HepG2 (cell line): ENCODE measurements at regions not wholly inside any gene's neighbourhood (a gene's known extent, or its start where the extent isn't known, plus 50 kb on each side); places are given as distances from the start of the nearest gene placed in this dataset.

Experiments
- ATAC-seq: fragments of 200-7000 bp; cut with Tn5 transposase; 3 replicates; pipeline ENCODE4 v1.9.1; 2020; ENCODE audit warnings: mild to moderate bottlenecking, moderate library complexity
- BruUV-seq: library from RNA; stranded (reverse); fragments of 400-500 nt; replicated peaks from 2 replicates; lab custom pipeline; 2021; lab: Mats Ljungman, UMichigan
- CTCF ChIA-PET: fragments of 300-600 bp; formaldehyde crosslinking; extraction: SDS; loops from one replicate; lab custom pipeline; 2021; ENCODE audit warnings: low total read pairs, inconsistent platforms, low intra/inter-chr PET ratio; lab: Yijun Ruan, JAX
- POLR2A ChIA-PET: fragments of 350-600 bp; sonication (Branson Sonifier 250); formaldehyde crosslinking; loops from one replicate; lab custom pipeline; 2020; ENCODE audit warnings: antibody characterized with exemption, inconsistent platforms; lab: Yijun Ruan, JAX
- DNase-seq: peaks from one replicate; pipeline ENCODE4 v3.0.0-alpha.2; 2015; ENCODE audit warnings: low spot score
- FAIRE-seq: peaks from 3 replicates; lab custom pipeline; 2011; peaks lifted over from hg19 to GRCh38; lab: Jason Lieb, UNC
- H2AFZ ChIP-seq: one replicate; pipeline ENCODE4 v1.6.1; 2011; ENCODE audit warnings: low read length, inconsistent platforms
- H3K27ac ChIP-seq: fragments of 300-600 bp; 3 replicates; pipeline ENCODE4 v1.8.0; 2011; ENCODE audit warnings: mixed run types, mild to moderate bottlenecking, mixed read lengths, low read length, inconsistent platforms; ENCODE audit not compliant: insufficient read depth; ENCODE audit errors: extremely low read length
- H3K27me3 ChIP-seq, 2 experiments: fragments of 200-600 bp in 1 of 2; 2 replicates in 1 of 2; 3 replicates in 1 of 2; pipeline versions ENCODE4 v1.6.0 to v1.8.0; 2011; ENCODE audit warnings: low read length in 2 of 2, mild to moderate bottlenecking in 2 of 2, moderate library complexity in 2 of 2, inconsistent platforms in 1 of 2; ENCODE audit not compliant: insufficient read depth in 2 of 2, control insufficient read depth in 1 of 2
- H3K36me3 ChIP-seq, 2 experiments: fragments of 200-600 bp in 1 of 2; replicated peaks in 1 of 2; 2 replicates in 1 of 2; 3 replicates in 1 of 2; pipeline versions ENCODE4 v1.5.1 to v1.8.0; 2011; ENCODE audit warnings: low read length in 2 of 2, inconsistent platforms in 1 of 2; ENCODE audit not compliant: insufficient read depth in 2 of 2, control insufficient read depth in 1 of 2
- H3K4me1 ChIP-seq: 2 replicates; pipeline ENCODE4 v1.5.1; 2012; ENCODE audit warnings: low read length, inconsistent platforms; ENCODE audit not compliant: insufficient read depth
- H3K4me2 ChIP-seq: 2 replicates; pipeline ENCODE4 v1.6.0; 2011; ENCODE audit warnings: low read depth, low read length, inconsistent platforms
- H3K4me3 ChIP-seq, 3 experiments: fragments of 200-600 bp in 1 of 3; sonication (generic), shearing (Covaris generic) in 1 of 3; replicated peaks in 1 of 3; 2 replicates each; pipeline ENCODE4 v1.5.1; 2011 to 2016; ENCODE audit warnings: low read length in 3 of 3, inconsistent platforms in 2 of 3, low read depth in 2 of 3, mild to moderate bottlenecking in 2 of 3, control low read depth in 1 of 3, mixed read lengths in 1 of 3; ENCODE audit not compliant: insufficient read depth in 1 of 3
- H3K79me2 ChIP-seq: one replicate; pipeline ENCODE4 v1.6.1; 2011; ENCODE audit warnings: low read length, inconsistent platforms; ENCODE audit not compliant: insufficient read depth
- H3K9ac ChIP-seq: 2 replicates; pipeline ENCODE4 v1.6.0; 2011; ENCODE audit warnings: mild to moderate bottlenecking, low read depth, low read length, inconsistent platforms; ENCODE audit not compliant: insufficient read depth
- H3K9me3 ChIP-seq: 2 replicates; pipeline ENCODE4 v1.5.1; 2012; ENCODE audit warnings: mild to moderate bottlenecking, low read length
- H4K20me1 ChIP-seq: 2 replicates; pipeline ENCODE4 v1.6.0; 2011; ENCODE audit warnings: inconsistent platforms, mild to moderate bottlenecking, low read length, moderate library complexity; ENCODE audit not compliant: insufficient read depth
- E2F5 ChIP-seq: sonication (generic); formaldehyde crosslinking; conservative IDR thresholded peaks from 2 replicates; pipeline ENCODE4 v1.4.0; 2020; ENCODE audit warnings: missing genetic modification reagents
- KDM1A ChIP-seq: IDR thresholded peaks from 2 replicates; pipeline ENCODE4 v1.6.1; 2016; ENCODE audit warnings: missing compliant biosample characterization
- KLF12 ChIP-seq: sonication (generic); formaldehyde crosslinking; IDR thresholded peaks from 2 replicates; pipeline ENCODE4 v1.4.0; 2020; ENCODE audit warnings: missing genetic modification reagents, borderline replicate concordance
- MXD4 ChIP-seq: IDR thresholded peaks from 2 replicates; pipeline ENCODE4 v1.6.1; 2016; ENCODE audit warnings: mild to moderate bottlenecking, missing biosample characterization, missing genetic modification reagents
- SRSF4 ChIP-seq: fragments of 200-400 bp; formaldehyde crosslinking; IDR thresholded peaks from one replicate; pipeline ENCODE4 v1.6.1; 2018; ENCODE audit warnings: mild to moderate bottlenecking, low read depth, low read length, moderate library complexity; ENCODE audit not compliant: poor library complexity, severe bottlenecking
- TBX3 ChIP-seq: fragments of 450-650 bp; IDR thresholded peaks from 2 replicates; pipeline ENCODE4 v1.6.1; 2017; ENCODE audit warnings: antibody characterized with exemption, mild to moderate bottlenecking, inconsistent platforms, borderline replicate concordance
- ZNF142 ChIP-seq: sonication (generic); formaldehyde crosslinking; IDR thresholded peaks from 2 replicates; pipeline ENCODE4 v1.4.0; 2020; ENCODE audit warnings: missing genetic modification reagents
- ZNF607 ChIP-seq: sonication (generic); formaldehyde crosslinking; IDR thresholded peaks from 2 replicates; pipeline ENCODE4 v1.5.1; 2020; ENCODE audit warnings: missing genetic modification reagents, mild to moderate bottlenecking, borderline replicate concordance
- ZNF691 ChIP-seq: sonication (generic); formaldehyde crosslinking; IDR thresholded peaks from 2 replicates; pipeline ENCODE4 v1.4.0; 2020; ENCODE audit warnings: missing genetic modification reagents, low read depth, mild to moderate bottlenecking, borderline replicate concordance
- WGBS: methylation state at CpG from one replicate; pipeline ENCODE4 v1.1.6; 2017; ENCODE audit warnings: low lambda C conversion rate; 5-methylcytosine and 5-hydroxymethylcytosine counted together
- in situ Hi-C: cut with HindIII; loops from 2 replicates; pipeline ENCODE4 v1.10.0; 2017; ENCODE audit warnings: low pct_unique_long_range_greater_than_20kb; ENCODE audit not compliant: extremely low pct_ligation_motif_present
- intact Hi-C: fragments of 100-400 bp; cut with micrococcal nuclease; formaldehyde crosslinking; loops from one replicate; pipeline ENCODE4 v1.10.0; 2022; ENCODE audit not compliant: unreplicated experiment

- no peak overlapping the region for H3K9ac ChIP-seq
- no peak overlapping the region for H3K27ac ChIP-seq
- FAIRE-seq = no peak
- no peak overlapping the region for H3K4me2 ChIP-seq
- H3K9me3 ChIP-seq = peaks cover 56% of the 10 kb centered on the region
- H2AFZ ChIP-seq = no peak overlapping the region
- no peaks in the 10 kb centered on the region for H3K4me1 ChIP-seq
- H3K4me3 ChIP-seq = no peak overlapping the region
- CTCF ChIA-PET = no interaction called here
- no peaks in the 10 kb centered on the region for H3K27me3 ChIP-seq
- no peaks in the 10 kb centered on the region for H4K20me1 ChIP-seq
- TF ChIP-seq SRSF4 (no peak), ZNF142 (no peak), TBX3 (no peak), KDM1A (CRISPR knock-in tag) (no peak), E2F5 (no peak), KLF12 (CRISPR knock-in tag) (no peak), MXD4 (CRISPR knock-in tag) (no peak), ZNF607 (CRISPR knock-in tag) (no peak), ZNF691 (CRISPR knock-in tag) (no peak)
- no peak for ATAC-seq
- no peaks in the 10 kb centered on the region for H3K36me3 ChIP-seq
- H3K79me2 ChIP-seq = no peaks in the 10 kb centered on the region
- intact Hi-C loops = no loop called here
- DNase-seq = no peak
- 0% methylated on average over 3 of the region's 3 CpGs for WGBS
- in situ Hi-C loops = no loop called here
- no TSS peak for BruUV-seq
- POLR2A ChIA-PET = no interaction called here
Observed at GRCh38 chr12:82082501-82082900, 275.7 kb downstream of the CCDC59 start.
